A549 (cell line): ENCODE measurements at regions not wholly inside any gene's neighbourhood (a gene's known extent, or its start where the extent isn't known, plus 50 kb on each side); places are given as distances from the start of the nearest gene placed in this dataset.

ENCODE experiments used
- CEBPB ChIP-seq, 2 experiments: fragments of >200 bp in 1 of 2; sonication (Bioruptor Twin) in 1 of 2; formaldehyde crosslinking in 1 of 2; IDR thresholded peaks; 2 replicates each; pipeline ENCODE4 v1.6.1; 2012 to 2016
- CTCF ChIP-seq: fragments of >200 bp; sonication (Bioruptor Twin); formaldehyde crosslinking; IDR thresholded peaks from 3 replicates; pipeline ENCODE4 v1.5.1; 2016
- FOSL2 ChIP-seq, 2 experiments: fragments of 450-650 bp in 1 of 2; fragments of >200 bp in 1 of 2; sonication (Bioruptor Twin) in 1 of 2; formaldehyde crosslinking; IDR thresholded peaks; 2 replicates each; pipeline versions ENCODE4 v1.5.0 to v1.6.1; 2016 to 2020; ENCODE audit warnings: mild to moderate bottlenecking in 1 of 2, moderate library complexity in 1 of 2
- MAX ChIP-seq: IDR thresholded peaks from 2 replicates; pipeline ENCODE4 v1.6.1; 2012
- POLR2A ChIP-seq: IDR thresholded peaks from 2 replicates; pipeline ENCODE4 v1.6.1; 2012; ENCODE audit warnings: mild to moderate bottlenecking, low read length
- RAD21 ChIP-seq, 2 experiments: fragments of >200 bp in 1 of 2; sonication (Bioruptor Twin) in 1 of 2; formaldehyde crosslinking in 1 of 2; IDR thresholded peaks in 1 of 2; conservative IDR thresholded peaks in 1 of 2; 2 replicates in 1 of 2; 3 replicates in 1 of 2; pipeline ENCODE4 v1.6.1; 2012 to 2018; ENCODE audit warnings: inconsistent platforms in 1 of 2

- TF ChIP-seq POLR2A (no peak), MAX (no peak), CEBPB (IDR thresholded peaks at IDR 0.05) (no peak), RAD21 (conservative IDR thresholded peaks at IDR 0.05 in 1 of 2, IDR thresholded peaks at IDR 0.05 in 1 of 2) (no peak), CTCF (no peak), FOSL2 (IDR thresholded peaks at IDR 0.05) (no peak), FOSL2 (CRISPR knock-in tag; IDR thresholded peaks at IDR 0.05) (no peak)
These were observed 617.7 kb upstream of the CDH11 start for GRCh38 chr16:65739518-65739917.
